ENCODE measurements at regions not wholly inside any gene's neighbourhood (a gene's known extent, or its start where the extent isn't known, plus 50 kb on each side); places are given as distances from the start of the nearest gene placed in this dataset.

DNA sequence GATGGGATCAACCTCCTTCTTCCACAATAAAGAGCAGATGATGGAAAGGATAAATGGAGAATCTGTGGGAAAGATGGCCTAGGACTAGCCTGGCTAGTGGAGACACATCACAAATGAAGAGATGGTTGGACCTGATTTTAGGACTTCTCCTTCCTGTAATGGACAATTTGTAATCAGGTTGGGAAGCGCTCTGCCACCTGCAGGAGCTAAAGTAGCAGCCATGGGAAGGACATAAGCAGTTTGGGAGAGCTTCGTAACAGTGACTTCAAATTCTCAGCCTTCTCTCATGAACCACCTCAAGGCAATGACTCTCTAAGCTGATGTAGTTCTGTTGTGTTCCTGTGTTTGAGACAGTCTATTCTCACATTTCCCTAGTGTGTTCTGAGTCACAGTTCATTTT is 137.9 kb upstream of the BMP2 start:
- TF ChIP-seq, protein P1, sequence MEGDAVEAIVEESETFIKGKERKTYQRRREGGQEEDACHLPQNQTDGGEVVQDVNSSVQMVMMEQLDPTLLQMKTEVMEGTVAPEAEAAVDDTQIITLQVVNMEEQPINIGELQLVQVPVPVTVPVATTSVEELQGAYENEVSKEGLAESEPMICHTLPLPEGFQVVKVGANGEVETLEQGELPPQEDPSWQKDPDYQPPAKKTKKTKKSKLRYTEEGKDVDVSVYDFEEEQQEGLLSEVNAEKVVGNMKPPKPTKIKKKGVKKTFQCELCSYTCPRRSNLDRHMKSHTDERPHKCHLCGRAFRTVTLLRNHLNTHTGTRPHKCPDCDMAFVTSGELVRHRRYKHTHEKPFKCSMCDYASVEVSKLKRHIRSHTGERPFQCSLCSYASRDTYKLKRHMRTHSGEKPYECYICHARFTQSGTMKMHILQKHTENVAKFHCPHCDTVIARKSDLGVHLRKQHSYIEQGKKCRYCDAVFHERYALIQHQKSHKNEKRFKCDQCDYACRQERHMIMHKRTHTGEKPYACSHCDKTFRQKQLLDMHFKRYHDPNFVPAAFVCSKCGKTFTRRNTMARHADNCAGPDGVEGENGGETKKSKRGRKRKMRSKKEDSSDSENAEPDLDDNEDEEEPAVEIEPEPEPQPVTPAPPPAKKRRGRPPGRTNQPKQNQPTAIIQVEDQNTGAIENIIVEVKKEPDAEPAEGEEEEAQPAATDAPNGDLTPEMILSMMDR (IDR thresholded peaks at IDR 0.05; ENCODE audit: insufficient read depth, low read length), result no peak
- TF ChIP-seq POLR2AphosphoS5 (IDR thresholded peaks at IDR 0.05; ENCODE audit: low read depth) (no peak), GABPA (IDR thresholded peaks at IDR 0.05; ENCODE audit: low read depth) (no peak)
- TF ChIP-seq, protein P2, sequence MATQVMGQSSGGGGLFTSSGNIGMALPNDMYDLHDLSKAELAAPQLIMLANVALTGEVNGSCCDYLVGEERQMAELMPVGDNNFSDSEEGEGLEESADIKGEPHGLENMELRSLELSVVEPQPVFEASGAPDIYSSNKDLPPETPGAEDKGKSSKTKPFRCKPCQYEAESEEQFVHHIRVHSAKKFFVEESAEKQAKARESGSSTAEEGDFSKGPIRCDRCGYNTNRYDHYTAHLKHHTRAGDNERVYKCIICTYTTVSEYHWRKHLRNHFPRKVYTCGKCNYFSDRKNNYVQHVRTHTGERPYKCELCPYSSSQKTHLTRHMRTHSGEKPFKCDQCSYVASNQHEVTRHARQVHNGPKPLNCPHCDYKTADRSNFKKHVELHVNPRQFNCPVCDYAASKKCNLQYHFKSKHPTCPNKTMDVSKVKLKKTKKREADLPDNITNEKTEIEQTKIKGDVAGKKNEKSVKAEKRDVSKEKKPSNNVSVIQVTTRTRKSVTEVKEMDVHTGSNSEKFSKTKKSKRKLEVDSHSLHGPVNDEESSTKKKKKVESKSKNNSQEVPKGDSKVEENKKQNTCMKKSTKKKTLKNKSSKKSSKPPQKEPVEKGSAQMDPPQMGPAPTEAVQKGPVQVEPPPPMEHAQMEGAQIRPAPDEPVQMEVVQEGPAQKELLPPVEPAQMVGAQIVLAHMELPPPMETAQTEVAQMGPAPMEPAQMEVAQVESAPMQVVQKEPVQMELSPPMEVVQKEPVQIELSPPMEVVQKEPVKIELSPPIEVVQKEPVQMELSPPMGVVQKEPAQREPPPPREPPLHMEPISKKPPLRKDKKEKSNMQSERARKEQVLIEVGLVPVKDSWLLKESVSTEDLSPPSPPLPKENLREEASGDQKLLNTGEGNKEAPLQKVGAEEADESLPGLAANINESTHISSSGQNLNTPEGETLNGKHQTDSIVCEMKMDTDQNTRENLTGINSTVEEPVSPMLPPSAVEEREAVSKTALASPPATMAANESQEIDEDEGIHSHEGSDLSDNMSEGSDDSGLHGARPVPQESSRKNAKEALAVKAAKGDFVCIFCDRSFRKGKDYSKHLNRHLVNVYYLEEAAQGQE (IDR thresholded peaks at IDR 0.05; ENCODE audit: insufficient replicate concordance, low read depth), result no peak

Measured in HL-60 (cell line).